Tibial artery (tissue), 4 donors: ENCODE measurements at regions not wholly inside any gene's neighbourhood (a gene's known extent, or its start where the extent isn't known, plus 50 kb on each side); places are given as distances from the start of the nearest gene placed in this dataset.

Source experiments
- DNase-seq, 2 donors: peaks; one replicate each; pipeline ENCODE4 v3.0.0-alpha.2; 2019
- H3K27ac ChIP-seq, 2 donors: fragments of 200-600 bp; sonication (generic) in 1 of 2; 1 replicate in 1 of 2; 2 replicates in 1 of 2; pipeline ENCODE4 v1.5.1; 2018 to 2019; ENCODE audit warnings: mild to moderate bottlenecking in 1 of 2
- H3K27me3 ChIP-seq, 2 donors: fragments of 200-600 bp; sonication (generic) in 1 of 2; one replicate each; pipeline versions ENCODE4 v1.5.1 to v1.6.0; 2016 to 2019
- H3K36me3 ChIP-seq, 3 donors: fragments of 200-600 bp; sonication (generic) in 2 of 3; one replicate each; pipeline ENCODE4 v1.5.1; 2016 to 2019; ENCODE audit warnings: mild to moderate bottlenecking in 2 of 3
- H3K4me1 ChIP-seq, 4 donors: fragments of 200-600 bp; sonication (generic) in 2 of 4; 1 replicate in 3 of 4; 2 replicates in 1 of 4; pipeline ENCODE4 v1.5.1; 2016 to 2019
- H3K4me3 ChIP-seq, 2 donors: fragments of 200-600 bp; sonication (generic) in 1 of 2; 1 replicate in 1 of 2; 2 replicates in 1 of 2; pipeline ENCODE4 v1.5.1; 2018 to 2019; ENCODE audit warnings: mild to moderate bottlenecking in 2 of 2
- H3K9me3 ChIP-seq, 3 donors: fragments of 200-600 bp; sonication (generic) in 1 of 3; one replicate each; pipeline ENCODE4 v1.5.1; 2016 to 2019
- CTCF ChIP-seq, 2 experiments: fragments of 200-600 bp in 1 of 2; fragments of 450-650 bp in 1 of 2; IDR thresholded peaks; one replicate each; pipeline ENCODE4 v1.5.1; 2017 to 2019; ENCODE audit warnings: antibody characterized with exemption in 2 of 2, mild to moderate bottlenecking in 1 of 2, moderate library complexity in 1 of 2
- intact Hi-C: fragments of 100-400 bp; cut with DNase I; formaldehyde crosslinking; loops from one replicate; pipeline ENCODE4 v1.15.0; 2023; ENCODE audit warnings: low total_unique reads

DNA sequence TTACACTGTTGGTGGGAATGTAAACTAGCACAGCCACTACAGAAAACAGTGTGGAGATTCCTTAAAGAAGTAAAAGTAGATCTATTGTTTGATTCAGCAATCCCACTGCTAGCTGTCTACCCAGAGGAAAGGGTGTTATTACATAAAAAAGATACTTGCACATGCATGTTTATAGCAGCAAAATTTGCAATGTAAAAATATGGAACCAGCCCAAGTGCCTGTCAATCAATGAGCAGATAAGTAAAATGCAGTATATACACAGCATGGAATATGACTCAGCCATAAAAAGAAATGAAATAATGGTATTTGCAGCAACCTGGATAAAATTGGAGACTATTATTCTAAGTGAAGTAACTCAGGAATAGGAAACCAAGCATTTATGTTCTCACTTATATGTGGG lies 161.7 kb downstream of the DDX3Y start:
- TF ChIP-seq CTCF (IDR thresholded peaks at IDR 0.05): no peak
- no peaks in the 10 kb centered on the region for H3K36me3 ChIP-seq
- no peak overlapping the region for H3K4me3 ChIP-seq
- H3K27ac ChIP-seq: no peak overlapping the region
- H3K4me1 ChIP-seq: no peaks in the 10 kb centered on the region
- intact Hi-C loops: no loop called here
- no peaks in the 10 kb centered on the region for H3K9me3 ChIP-seq
- no peaks in the 10 kb centered on the region for H3K27me3 ChIP-seq
- no peak for DNase-seq

DNA sequence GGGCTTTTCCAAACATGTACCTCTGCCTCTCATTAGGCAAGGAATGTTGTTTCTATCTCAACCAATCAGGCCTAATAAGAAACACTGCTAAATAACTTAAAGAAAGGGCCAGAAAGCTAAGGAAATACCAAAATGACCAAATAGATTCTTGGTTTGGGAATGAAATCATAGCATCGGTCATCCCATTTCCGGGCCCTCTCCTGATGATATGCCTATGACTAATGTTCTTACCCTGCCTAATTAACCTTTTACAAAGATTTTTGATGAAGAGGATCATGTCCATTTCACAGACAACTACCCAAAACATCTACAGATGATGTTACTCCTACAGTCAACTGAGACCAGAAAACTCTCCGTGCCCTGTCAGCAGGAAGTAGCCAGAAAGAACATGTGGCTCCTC lies 164.0 kb downstream of the DDX3Y start:
- intact Hi-C loops: no loop called here
- Histone ChIP-seq H3K36me3 (no peaks in the 10 kb centered on the region), H3K9me3 (no peaks in the 10 kb centered on the region), H3K4me1 (no peaks in the 10 kb centered on the region), H3K27me3 (no peaks in the 10 kb centered on the region), H3K27ac (no peak overlapping the region), H3K4me3 (no peak overlapping the region)
- DNase-seq: no peak
- TF ChIP-seq CTCF (IDR thresholded peaks at IDR 0.05): no peak

GRCh38 chrY:13069111-13069510 lies 164.4 kb downstream of the DDX3Y start:
- H3K4me3 ChIP-seq: no peak overlapping the region
- DNase-seq: no peak
- no peaks in the 10 kb centered on the region for H3K9me3 ChIP-seq
- TF ChIP-seq CTCF (IDR thresholded peaks at IDR 0.05): no peak
- intact Hi-C loops: no loop called here
- no peaks in the 10 kb centered on the region for H3K27me3 ChIP-seq
- H3K4me1 ChIP-seq: no peaks in the 10 kb centered on the region
- no peaks in the 10 kb centered on the region for H3K36me3 ChIP-seq
- no peak overlapping the region for H3K27ac ChIP-seq

- no peaks in the 10 kb centered on the region for H3K9me3 ChIP-seq
- H3K36me3 ChIP-seq: no peaks in the 10 kb centered on the region
- intact Hi-C loops: no loop called here
- no peak for DNase-seq
- H3K4me1 ChIP-seq: no peaks in the 10 kb centered on the region
- TF ChIP-seq CTCF (IDR thresholded peaks at IDR 0.05): no peak
- H3K27me3 ChIP-seq: no peaks in the 10 kb centered on the region
- H3K27ac ChIP-seq: no peak overlapping the region
- no peak overlapping the region for H3K4me3 ChIP-seq
These were observed 178.1 kb downstream of the DDX3Y start for GRCh38 chrY:13082748-13083147.

DNA sequence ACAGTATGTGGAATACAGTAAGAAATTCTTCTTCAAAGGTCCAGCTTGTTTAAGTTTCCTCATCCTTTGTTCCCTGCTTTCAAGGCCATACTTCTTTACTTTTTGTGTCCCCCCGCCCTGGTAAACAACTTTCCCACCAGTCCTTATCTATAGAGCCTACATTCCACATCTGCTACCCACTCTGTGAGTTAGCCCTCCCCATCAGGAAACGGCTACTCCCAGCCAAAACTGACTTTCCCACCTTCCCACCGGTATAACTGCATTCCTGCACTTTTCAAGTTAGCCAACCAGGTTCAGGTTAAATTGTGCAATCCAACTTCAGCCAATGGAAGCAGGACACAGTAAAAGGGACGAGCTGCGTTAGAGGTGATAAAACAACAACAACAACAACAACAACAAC lies 186.9 kb downstream of the DDX3Y start:
- intact Hi-C loops: no loop called here
- no peak for DNase-seq
- no peak for TF ChIP-seq CTCF (IDR thresholded peaks at IDR 0.05)
- Histone ChIP-seq H3K27me3 (no peaks in the 10 kb centered on the region), H3K36me3 (no peaks in the 10 kb centered on the region), H3K9me3 (no peaks in the 10 kb centered on the region), H3K27ac (no peak overlapping the region), H3K4me1 (no peaks in the 10 kb centered on the region), H3K4me3 (no peak overlapping the region)

DNA sequence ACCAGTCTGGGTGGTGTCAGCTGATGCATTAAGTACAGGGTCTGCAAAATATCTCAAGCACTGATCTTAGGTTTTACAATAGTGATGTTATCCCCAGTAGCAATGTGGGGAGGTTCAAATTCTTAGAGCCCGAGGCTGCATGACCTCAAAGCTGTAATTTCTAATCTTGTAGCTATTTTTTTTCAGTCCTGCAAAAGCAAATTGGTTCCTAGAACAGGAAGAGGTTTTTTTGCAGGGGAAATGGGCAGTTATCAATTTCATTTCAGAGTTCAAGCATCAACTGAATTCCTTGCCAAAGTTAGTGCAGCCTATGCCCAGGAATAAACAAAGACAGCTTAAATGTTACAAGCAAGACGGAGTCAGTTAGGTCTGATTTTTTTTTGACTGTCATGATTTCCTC lies 188.3 kb downstream of the DDX3Y start:
- H3K27ac ChIP-seq: no peak overlapping the region
- intact Hi-C loops: no loop called here
- H3K36me3 ChIP-seq: no peaks in the 10 kb centered on the region
- no peaks in the 10 kb centered on the region for H3K27me3 ChIP-seq
- no peaks in the 10 kb centered on the region for H3K4me1 ChIP-seq
- no peaks in the 10 kb centered on the region for H3K9me3 ChIP-seq
- H3K4me3 ChIP-seq: no peak overlapping the region
- no peak for DNase-seq
- no peak for TF ChIP-seq CTCF (IDR thresholded peaks at IDR 0.05)
